COLO668 (cell line): ENCODE measurements at regions not wholly inside any gene's neighbourhood (a gene's known extent, or its start where the extent isn't known, plus 50 kb on each side); places are given as distances from the start of the nearest gene placed in this dataset.

Experiments used
- DNase-seq: peaks from one replicate; lab custom pipeline; 2025; ENCODE audit not compliant: unreplicated experiment; lab: John Stamatoyannopoulos, UW

DNA sequence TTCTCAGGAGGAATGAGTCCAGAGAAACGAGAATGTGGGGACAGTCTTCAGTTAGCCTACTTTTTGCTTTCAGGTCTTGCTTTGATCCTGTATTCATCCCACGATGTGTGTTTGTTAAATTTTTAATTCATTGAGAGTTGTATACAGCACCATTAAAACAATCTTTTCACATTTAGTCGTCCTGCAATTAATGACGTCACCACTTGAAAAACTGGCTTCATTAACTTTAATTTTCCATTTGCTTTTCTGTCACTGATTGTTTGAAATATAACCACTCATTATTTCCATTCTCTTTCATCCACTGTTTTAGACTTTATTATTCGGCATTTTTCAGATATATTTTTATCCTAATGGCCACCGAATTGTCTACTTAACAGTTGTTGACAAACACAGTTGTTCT lies 146.9 kb downstream of the TFEC start:
- no peak for DNase-seq

DNA sequence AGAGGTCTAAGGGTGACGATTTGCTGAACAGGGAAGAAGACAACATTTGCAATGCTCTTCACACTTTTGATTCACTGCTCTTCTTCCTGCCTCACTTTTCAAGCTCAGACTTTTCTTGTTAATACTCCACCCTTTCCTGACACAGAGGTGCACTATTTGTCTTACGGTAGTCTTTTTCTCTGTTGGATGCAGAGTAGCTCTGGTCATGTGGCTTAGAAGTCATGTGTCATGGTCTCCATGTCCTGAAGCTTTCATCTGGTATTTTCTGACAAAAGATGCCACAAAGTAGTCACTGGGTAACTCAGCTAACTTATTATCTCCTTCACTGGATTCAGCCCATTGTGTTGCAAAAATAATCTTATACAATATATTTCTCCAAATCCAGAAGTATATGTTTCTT lies 149.1 kb downstream of the TFEC start:
- DNase-seq, result no peak

DNA sequence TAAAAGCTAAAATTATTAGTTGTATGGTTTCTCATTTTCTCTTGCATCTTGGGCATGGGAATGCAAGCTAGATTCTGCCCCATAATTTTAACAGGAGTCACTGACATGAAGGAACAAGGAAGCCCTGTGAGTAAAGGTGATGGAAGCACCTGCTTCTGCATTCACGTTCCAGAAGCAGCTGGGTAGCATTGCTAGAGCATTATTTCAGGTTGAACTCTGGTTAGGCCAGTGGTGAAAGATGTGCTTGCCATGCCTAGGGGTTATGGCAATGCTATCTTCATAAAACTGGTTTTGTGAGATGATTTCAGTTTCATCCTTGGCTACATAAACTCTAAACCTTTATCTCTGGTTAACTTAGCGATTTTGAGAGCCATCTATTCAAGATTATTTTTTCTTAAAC lies 151.4 kb downstream of the TFEC start:
- no peak for DNase-seq

DNA sequence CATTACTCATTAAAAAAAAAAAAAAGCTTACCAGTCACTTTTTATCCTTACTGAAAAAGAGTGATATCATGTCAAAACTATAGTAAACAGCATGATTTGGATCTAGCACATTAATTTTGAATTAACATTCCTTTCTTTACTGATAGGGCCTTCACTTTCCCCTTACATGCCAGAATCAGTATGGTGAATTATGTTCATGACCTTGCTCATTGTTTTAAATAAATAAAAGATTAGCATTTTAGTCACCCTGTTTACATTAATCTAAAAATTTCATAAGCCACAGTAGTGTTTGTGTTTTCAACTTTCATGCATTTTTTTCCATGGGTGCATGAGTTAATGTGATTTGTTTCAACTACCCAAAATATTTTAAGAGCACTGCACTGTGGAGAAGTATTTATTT lies 160.8 kb downstream of the TFEC start:
- DNase-seq, result no peak

DNA sequence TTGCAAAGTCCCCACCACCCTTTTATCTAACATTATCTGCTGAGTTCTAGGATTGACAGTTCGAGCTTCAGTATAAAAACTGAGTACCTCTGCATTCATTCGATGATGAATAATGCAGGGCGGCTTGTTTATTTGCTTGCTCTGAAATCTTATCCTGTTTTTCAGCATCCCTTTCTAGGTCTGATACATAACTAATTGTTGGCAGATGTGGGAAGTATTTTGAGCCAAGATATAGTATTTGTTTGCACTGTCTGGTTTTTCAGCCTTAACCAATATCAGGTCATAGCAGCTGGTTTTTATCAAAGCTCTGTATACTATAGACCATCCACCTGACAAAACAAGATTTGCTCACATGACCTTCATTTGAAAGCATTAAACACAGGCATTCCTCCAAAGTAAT lies 161.4 kb downstream of the TFEC start:
- DNase-seq, result no peak

DNA sequence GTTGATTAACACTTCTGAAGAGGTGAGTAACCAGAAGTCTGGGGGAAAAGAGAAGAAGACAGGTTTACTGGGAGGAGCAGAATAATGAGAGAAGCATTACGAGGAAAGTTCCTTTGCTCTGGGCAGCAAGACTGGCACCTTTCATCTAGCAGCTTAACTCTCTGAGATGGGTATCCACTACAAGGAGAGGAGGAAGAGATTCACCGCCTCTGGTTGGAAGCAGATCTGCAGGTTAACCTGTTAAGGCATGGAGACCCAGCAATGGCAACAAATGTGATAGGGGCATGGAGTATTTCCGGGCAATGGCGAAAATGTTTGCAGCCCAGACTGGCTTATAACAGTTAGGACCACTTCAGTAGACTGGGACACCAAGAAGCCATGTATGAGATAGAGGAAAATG lies 162.2 kb downstream of the TFEC start:
- DNase-seq, result no peak

DNA sequence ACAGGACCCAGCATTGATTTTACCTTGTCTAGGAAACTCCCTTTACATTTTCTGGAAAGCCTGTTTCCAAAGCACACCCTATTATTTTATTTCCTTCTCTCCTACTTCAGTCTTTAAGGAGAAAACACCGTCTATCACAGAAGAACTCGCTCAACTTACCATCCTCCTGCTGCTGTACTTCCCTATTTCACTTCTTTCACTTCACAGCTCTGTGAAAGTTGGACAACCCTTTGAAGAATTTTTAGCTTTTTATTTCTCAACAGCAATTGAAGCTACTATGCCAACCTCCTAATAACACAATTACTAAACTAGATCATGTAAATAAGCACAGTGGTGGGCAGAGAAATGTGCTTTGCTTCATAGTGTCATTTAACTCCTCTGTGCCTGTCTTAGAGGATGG lies 166.5 kb downstream of the TFEC start:
- no peak for DNase-seq

DNA sequence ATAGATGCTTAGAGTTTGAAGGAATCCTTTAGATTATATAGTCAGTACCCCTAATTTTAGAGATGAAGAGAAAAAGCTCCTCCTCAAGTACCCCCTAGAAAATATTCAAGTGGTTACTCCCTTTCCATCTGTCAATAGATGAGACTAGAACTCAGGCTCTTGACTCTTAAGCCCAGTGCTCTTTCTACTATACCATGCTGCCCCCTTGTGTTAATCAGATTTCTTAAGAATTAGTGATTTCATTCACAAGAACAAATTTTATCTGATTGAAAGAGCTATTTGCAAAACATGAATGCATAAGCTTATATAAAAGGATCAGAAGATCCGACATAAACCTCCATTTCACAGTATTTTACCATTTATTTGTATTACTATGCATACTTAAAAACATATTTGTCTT lies 179.3 kb downstream of the TFEC start:
- no peak for DNase-seq

DNA sequence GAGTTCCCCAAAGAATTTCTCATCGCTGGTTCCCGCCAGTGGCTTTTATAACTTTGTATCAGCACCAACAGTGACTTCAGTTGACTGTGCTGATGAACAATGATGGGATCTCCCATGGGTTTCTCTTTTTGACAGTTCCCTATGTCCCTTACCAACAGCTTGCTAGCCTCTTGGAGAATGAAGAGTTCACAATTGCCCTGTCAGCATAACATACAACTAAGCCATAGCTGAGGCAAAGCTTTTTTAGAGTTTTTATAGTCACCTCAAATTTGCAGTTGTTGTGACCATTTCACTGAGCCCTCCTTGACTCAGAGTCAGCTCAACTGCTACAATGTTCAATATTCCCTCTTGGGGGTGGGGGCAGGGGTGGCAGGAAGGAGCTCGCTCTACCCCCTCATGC lies 179.8 kb downstream of the TFEC start:
- DNase-seq, result no peak

DNA sequence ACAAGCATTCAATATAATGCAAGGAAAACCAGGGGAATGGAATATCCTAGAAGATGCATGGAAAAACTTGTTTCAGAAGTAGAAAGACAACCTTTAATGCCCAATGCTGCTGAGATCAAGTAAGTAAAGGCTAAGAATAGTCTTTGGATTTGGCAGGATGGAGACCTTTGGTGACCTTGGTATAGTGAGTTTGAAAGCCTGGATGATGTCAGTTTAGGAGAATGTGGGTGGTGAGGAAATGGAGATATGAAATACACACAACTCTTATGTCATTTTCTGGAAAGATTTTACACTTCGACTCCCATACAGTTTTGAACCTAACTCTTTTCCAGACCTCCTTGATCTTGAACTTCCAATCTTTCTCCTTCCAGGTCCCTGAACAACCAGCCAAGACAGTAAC lies 185.7 kb downstream of the TFEC start:
- no peak for DNase-seq

DNA sequence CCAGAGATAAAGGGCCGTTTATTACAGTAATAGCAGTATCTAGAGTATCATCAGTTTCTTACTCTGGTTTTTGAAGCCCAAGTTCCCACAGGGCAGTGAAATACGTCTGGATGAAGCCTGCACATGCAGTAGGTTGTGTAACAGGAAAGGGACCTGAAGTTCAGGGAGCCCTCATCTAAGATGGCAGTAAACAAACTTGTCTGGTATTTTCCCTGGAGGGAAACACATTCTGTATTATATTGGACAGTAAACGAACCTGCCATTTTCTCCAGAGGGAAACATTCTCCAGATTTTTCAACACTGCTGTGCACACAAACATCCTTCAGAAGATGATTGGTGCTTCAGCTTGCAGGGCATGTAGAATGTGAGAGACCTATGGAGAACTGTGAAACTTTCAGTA lies 189.9 kb downstream of the TFEC start:
- no peak for DNase-seq

DNA sequence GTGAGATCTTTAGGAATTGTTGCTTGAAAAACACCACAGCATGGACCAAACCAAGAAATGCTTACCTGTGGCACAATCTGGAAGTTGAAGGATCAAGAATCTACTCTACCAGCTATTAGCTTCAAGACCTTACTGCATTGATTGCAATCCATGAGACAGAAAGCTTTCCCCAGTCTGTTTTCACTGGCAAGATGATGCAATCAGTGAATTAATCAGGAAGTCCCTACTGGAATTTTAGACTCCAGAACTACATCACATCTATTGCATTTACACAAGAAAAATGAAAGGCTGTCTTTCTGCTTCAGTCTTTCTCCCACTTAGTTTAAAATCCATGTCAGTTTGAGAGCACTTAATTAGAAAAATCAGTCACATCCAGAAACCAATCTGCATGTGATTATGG lies 191.7 kb downstream of the TFEC start:
- no peak for DNase-seq

DNA sequence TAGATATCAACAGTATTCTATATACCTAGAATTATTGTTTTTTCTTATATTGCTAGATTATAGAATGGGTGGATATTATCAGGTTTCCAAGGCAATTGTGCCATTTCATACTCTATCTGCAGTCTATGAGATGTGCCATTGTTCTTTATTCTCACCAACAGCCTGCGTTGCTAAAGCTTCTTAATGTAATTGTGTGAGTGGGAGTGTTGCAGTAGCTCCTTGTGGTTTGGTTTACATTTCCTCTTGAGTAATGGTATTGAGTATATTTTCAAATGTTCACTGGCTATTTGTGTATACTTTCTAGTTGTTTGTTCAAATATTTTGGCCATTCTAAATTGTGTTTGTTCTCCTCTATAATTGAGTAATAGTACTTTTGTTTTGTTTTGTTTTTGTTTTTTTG lies 199.2 kb downstream of the TFEC start:
- no peak for DNase-seq

DNA sequence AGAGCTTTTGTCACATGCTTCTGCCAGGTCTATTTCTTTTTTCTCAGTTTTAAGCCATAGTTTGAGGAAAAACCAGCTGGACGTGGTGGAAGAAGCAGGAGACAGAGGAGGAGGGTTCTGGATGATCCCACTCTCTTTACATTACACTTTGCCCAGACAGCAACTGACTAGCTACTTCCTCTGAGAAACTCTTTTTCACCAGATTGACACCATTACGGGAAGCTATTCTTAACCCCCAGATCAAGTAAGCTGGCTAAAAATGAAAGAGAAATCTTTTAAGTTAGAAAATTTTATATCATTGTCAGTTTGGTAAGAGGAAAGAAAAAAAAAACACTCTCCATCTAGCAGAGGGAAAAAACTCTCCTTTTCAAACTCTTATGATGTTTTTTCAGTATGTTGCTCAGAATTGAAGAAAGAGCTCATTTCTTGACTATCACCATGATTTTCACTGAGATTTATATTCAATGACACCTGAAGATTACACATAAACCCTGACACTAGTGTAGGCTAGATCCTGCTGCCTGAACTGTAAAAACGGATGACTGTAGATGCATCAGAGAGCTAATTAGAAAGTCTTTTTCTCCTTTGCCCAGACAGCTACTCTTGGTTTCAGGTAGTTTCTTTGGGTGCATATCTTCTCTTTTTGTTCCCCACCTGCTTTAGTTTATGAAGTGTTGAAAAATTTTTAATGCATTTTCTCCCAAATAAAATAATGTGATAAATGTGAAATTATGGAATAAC lies 203.1 kb downstream of the TFEC start:
- DNase-seq, result no peak

DNA sequence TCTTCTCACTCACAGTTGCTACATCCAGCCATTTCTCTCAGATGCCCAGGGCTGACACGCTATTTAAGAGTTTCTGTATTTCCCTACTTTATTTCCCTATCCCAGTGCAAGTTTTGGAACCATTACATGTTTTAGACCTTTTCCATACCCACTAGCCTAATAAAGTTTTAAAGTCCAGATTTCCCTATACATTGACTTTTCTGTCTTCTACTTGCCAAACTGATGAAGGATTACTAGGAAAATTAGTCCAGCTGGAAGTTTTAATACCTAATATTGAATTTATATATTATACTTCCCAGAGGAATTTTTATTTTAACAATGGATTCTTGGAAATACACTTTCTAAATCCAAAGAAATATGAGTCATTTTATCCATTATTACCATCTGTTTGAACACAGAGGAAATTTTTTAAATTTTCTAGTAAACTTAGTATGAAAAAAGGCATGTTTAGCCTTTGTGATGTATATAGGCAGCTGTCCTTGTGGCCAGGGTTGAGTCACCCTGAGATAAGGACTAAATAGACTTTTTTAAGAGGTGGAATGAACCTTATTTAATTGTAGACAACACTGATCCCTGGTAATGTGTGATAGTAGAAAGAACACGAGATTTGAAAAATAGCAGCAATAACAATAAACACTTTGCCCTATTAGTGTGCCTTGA lies 205.0 kb downstream of the TFEC start:
- no peak for DNase-seq

DNA sequence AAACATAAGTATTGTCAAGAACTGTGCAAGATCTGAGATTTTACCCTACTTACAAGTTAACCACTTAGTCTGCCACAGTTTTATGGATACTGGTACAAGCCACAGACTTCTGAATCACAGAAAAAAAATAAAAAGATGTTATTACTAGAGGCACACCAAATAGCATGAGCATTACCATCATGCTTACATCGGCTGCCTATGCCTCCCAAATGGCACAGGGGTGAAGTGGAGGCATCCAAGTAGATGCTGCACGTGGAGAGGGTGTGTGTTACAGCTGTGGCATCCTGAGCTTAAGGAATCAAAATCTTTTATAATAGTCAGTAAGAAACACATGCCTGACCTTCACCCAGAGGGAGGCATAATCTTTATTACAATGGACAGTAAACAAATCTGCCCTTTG lies 207.8 kb downstream of the TFEC start:
- no peak for DNase-seq

DNA sequence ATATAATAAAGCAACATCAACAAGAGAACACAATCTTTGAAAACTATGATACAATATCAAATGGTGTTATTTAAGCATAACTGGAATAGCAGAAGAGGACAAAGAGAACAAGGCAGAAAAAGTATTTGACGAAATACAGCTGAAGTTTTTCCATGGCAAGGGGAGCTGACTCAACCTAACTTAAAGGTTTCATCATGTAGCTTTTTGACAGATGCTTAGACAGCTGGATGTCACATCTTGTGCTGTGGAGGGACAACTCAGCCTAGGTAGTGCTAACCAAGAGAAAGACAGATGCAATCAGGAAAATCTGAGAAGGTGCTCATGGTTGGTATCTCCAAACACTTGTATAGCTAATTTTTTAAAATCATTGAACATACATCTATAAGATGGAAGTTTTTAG lies 208.2 kb downstream of the TFEC start:
- no peak for DNase-seq

DNA sequence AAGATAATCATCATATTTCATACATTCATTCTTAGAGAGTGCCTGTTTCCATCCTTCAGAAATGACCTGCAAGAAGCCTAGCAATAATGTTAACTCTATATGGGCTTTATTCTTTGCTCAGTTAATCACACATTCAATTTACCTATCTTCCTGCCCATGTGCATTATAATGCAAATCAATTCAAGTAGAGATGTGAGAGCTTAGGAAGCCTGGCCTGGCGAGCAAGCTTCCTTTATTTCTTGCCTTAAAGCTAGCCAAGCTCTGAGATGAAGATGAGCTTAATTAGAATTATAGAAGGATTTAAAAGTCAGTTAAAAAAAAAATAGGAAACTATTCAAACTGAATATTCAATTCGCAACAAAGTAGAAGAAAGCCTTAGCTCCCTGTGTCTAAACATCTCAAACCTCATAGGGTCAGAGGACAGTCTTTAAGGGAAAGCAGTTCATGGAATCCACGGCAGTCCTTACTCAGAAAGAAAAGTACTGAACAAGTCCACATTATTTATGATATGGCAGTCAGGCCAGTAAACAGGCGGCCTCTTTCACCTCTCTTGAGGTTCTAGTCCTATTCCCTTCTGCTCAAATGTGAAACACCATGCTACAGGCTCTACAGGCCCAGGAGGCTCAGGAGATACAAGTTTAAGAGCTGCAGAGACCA lies 214.1 kb downstream of the TFEC start:
- DNase-seq, result no peak

DNA sequence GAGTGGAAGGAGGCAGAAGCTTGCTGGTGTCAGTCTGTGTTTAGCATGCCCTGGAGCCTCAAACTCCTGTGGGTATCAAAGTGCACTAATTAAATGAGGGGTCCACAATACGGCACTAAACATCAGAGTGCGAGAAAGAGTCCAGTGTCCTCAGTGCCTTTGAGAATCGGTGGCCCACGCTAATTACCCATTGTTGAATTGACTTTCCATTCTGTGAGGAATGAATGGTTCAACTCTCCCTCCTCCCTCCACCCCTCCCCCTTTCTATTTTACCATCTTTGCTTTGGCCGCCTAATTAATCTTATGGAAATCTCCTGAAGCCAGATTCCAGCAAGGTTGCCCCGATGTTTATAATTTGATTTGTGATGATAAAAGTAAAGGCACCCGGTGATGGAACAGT lies 217.8 kb downstream of the TFEC start:
- DNase-seq, result no peak

DNA sequence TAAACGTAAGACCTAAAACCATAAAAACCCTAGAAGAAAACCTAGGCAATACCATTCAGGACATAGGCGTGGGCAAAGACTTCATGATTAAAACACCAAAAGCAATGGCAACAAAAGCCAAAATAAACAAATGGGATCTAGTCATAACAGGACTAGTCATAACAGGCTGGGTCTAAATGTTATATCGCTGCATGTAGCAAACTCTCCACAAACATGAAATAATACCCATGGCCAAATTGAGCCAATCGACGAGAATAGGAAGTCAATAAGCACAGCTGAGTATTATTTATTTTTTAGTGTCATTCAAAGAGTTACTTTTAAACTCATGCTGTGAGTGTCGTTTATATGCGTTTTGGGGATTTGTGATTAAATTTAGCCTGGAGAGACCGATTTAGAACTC lies 225.1 kb downstream of the TFEC start:
- DNase-seq, result no peak

DNA sequence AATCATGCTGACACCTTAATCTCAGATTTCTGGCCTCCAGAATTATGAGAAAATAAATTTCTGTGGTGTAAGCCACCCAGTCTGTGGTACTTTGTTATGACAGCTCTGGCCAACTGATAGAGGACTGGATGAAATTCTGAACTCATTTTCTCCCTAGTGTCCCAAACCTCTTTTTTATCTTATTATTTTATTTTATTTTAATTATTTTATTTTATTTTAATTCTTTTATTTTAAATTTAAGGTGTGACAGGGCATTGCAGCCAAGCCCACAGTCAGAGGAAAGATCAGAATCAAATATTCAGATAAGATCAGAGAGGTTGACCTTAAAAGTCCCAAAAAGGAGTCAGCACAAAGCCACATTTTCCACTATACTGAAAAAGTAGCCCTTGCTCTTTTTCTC lies 228.1 kb downstream of the TFEC start:
- no peak for DNase-seq

DNA sequence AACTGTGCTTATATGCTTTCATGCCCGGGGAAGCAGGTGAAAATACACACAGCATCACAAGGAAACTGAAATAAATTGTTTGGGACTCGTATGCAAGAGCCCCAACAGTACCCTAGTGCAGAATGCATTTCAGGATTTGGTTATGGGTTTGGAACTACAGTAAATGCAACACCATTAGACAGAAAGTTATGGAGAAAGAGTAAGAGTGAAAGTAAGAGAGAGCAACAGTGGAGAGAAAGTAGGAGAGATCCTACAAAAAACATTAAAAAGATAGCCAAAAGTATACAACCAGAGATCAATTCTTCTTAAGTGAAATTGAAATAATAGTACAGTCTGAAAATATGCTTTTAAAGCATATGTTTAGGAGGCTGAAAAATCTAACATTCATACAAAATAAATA lies 231.1 kb downstream of the TFEC start:
- DNase-seq, result no peak
